ENCODE measurements at regions not wholly inside any gene's neighbourhood (a gene's known extent, or its start where the extent isn't known, plus 50 kb on each side); places are given as distances from the start of the nearest gene placed in this dataset.

DNA sequence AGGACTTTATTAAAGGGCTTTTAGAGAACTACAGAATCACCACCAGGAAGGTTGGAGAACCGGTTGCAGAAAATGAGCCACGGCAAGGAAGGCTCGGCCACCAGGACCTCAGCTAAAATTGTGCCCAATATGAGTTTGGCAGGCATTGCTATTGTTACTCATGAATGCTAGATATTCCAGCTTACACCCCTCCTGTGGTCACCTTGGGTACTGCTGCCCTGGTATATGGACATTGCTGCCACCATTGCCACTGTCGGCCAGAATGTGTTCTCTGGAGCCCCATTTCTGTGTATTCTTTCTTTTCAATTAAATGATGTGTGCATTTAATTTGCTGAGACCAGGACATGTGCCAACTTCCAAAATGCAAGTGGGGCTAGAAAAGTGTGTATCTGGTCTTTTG, 626.7 kb upstream of the BOD1L1 start:
- Mint-ChIP-seq H3K4me1 (no peaks in the 10 kb centered on the region), H3K4me3 (no peak overlapping the region), H3K36me3 (no peaks in the 10 kb centered on the region), H3K27ac (no peak overlapping the region), H3K27me3 (ENCODE audit: insufficient read depth, low read depth) (no peaks in the 10 kb centered on the region), H3K9me3 (no peaks in the 10 kb centered on the region)
- Histone ChIP-seq H3F3A (ENCODE audit: low read depth) (no peaks in the 10 kb centered on the region), H3K9ac (no peak overlapping the region), H3K79me2 (ENCODE audit: low read depth) (no peaks in the 10 kb centered on the region), H4K20me1 (ENCODE audit: low read depth) (no peaks in the 10 kb centered on the region), H3K27me3 (no peaks in the 10 kb centered on the region), H3K36me3 (no peaks in the 10 kb centered on the region), H3K4me1 (no peaks in the 10 kb centered on the region), H3K4me3 (no peak overlapping the region), H3K27ac (no peak overlapping the region), H2AFZ (replicated peaks) (no peak overlapping the region), H3K9me3 (ENCODE audit: low read depth) (no peaks in the 10 kb centered on the region), H3K4me2 (no peak overlapping the region)
- peak; percentile 39 for DNase-seq (ENCODE audit: low spot score)
- TF ChIP-seq EZH2phosphoT487 (IDR thresholded peaks at IDR 0.05), result no peak
- TF ChIP-seq, protein P1, sequence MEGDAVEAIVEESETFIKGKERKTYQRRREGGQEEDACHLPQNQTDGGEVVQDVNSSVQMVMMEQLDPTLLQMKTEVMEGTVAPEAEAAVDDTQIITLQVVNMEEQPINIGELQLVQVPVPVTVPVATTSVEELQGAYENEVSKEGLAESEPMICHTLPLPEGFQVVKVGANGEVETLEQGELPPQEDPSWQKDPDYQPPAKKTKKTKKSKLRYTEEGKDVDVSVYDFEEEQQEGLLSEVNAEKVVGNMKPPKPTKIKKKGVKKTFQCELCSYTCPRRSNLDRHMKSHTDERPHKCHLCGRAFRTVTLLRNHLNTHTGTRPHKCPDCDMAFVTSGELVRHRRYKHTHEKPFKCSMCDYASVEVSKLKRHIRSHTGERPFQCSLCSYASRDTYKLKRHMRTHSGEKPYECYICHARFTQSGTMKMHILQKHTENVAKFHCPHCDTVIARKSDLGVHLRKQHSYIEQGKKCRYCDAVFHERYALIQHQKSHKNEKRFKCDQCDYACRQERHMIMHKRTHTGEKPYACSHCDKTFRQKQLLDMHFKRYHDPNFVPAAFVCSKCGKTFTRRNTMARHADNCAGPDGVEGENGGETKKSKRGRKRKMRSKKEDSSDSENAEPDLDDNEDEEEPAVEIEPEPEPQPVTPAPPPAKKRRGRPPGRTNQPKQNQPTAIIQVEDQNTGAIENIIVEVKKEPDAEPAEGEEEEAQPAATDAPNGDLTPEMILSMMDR (IDR thresholded peaks at IDR 0.05), result peak; percentile 55
- TF ChIP-seq EZH2 (IDR thresholded peaks at IDR 0.05), result no peak

DNA sequence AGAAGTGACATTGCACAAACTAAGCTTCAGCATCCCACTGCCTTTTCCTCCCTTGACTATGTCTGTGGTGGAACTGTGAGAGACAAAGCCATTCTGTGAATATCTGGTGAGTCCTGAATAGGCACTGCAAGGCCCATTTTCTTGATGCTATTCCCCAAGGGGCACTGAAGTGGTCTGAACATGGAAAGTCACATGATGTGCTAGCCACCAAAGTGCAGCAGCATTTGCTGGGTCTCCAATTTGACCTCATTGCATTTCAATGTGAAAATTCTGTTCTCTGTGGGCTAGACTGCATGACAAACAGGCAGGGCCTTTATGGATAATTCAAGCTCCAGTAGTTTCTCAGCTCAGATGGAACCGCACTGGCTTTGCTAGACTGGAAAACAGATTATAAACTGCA, 627.4 kb upstream of the BOD1L1 start:
- Mint-ChIP-seq H3K9me3 (no peaks in the 10 kb centered on the region), H3K4me3 (no peak overlapping the region), H3K27me3 (ENCODE audit: insufficient read depth, low read depth) (no peaks in the 10 kb centered on the region), H3K36me3 (no peaks in the 10 kb centered on the region), H3K4me1 (no peaks in the 10 kb centered on the region), H3K27ac (no peak overlapping the region)
- H3K9me3 ChIP-seq (ENCODE audit: low read depth), result no peaks in the 10 kb centered on the region
- no peak overlapping the region for H3K4me2 ChIP-seq
- no peak for DNase-seq (ENCODE audit: low spot score)
- no peaks in the 10 kb centered on the region for H3K4me1 ChIP-seq
- TF ChIP-seq, protein P1 (IDR thresholded peaks at IDR 0.05), result no peak
- TF ChIP-seq EZH2 (IDR thresholded peaks at IDR 0.05) (no peak), EZH2phosphoT487 (IDR thresholded peaks at IDR 0.05) (no peak)
- H3K27me3 ChIP-seq, result no peaks in the 10 kb centered on the region
- H3F3A ChIP-seq (ENCODE audit: low read depth), result no peaks in the 10 kb centered on the region
- no peak overlapping the region for H2AFZ ChIP-seq (replicated peaks)
- no peaks in the 10 kb centered on the region for H3K36me3 ChIP-seq
- no peaks in the 10 kb centered on the region for H3K79me2 ChIP-seq (ENCODE audit: low read depth)
- H4K20me1 ChIP-seq (ENCODE audit: low read depth), result no peaks in the 10 kb centered on the region
- no peak overlapping the region for H3K27ac ChIP-seq
- H3K9ac ChIP-seq, result no peak overlapping the region
- no peak overlapping the region for H3K4me3 ChIP-seq

DNA sequence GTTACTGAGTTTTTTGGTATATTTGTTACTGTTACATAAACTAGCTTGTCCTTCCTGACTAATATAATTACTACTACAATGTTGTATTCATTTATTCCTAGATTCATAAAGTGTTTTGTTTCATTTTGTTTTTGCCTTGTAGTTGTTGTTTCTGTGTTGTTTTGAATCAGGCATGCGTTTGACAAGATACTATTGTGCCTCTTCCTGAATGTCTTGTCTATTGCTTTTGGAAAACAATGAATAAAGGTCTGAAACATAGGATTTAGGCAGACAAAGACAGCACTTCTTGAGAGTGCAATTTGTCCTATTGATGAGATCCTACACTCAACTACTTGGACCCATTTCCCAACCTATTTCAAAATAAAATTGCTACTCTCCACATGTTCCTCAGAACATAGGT, 630.4 kb upstream of the BOD1L1 start:
- Histone ChIP-seq H3K27ac (no peak overlapping the region), H3K36me3 (no peaks in the 10 kb centered on the region), H3F3A (ENCODE audit: low read depth) (no peaks in the 10 kb centered on the region), H3K27me3 (no peaks in the 10 kb centered on the region), H3K4me2 (no peak overlapping the region), H3K4me1 (no peaks in the 10 kb centered on the region), H3K4me3 (no peak overlapping the region), H3K9ac (no peak overlapping the region), H2AFZ (replicated peaks) (no peak overlapping the region), H3K9me3 (ENCODE audit: low read depth) (no peaks in the 10 kb centered on the region), H4K20me1 (ENCODE audit: low read depth) (no peaks in the 10 kb centered on the region), H3K79me2 (ENCODE audit: low read depth) (no peaks in the 10 kb centered on the region)
- Mint-ChIP-seq H3K27me3 (ENCODE audit: insufficient read depth, low read depth) (no peaks in the 10 kb centered on the region), H3K9me3 (no peaks in the 10 kb centered on the region), H3K27ac (no peak overlapping the region), H3K4me1 (no peaks in the 10 kb centered on the region), H3K4me3 (no peak overlapping the region), H3K36me3 (no peaks in the 10 kb centered on the region)
- no peak for DNase-seq (ENCODE audit: low spot score)
- TF ChIP-seq, protein P1 (IDR thresholded peaks at IDR 0.05), result no peak

DNA sequence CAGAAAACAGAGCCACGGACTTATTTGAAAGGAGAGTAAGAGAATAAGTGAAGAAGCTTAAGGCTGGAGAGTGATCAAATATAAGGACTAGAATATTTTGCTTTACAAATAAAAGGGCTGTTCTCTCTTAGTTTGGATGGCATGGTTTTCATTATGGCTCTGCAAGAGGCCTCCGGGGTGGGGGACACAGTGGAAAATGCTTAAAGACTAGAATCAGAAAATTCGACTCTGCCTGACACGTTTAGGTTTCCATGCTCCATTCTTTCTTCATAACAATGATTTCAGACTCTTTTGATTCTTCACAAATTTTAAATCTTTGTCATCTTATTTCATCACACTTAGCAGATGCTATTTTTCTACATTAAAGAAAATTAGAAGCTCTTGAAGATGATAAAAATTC, 632.4 kb upstream of the BOD1L1 start:
- Histone ChIP-seq H3K4me2 (no peak overlapping the region), H3K9ac (no peak overlapping the region), H3K27ac (no peak overlapping the region), H2AFZ (replicated peaks) (no peak overlapping the region), H3K4me3 (no peak overlapping the region), H3K79me2 (ENCODE audit: low read depth) (no peaks in the 10 kb centered on the region), H3K9me3 (ENCODE audit: low read depth) (no peaks in the 10 kb centered on the region), H3K27me3 (no peaks in the 10 kb centered on the region), H3K36me3 (no peaks in the 10 kb centered on the region), H3K4me1 (no peaks in the 10 kb centered on the region), H4K20me1 (ENCODE audit: low read depth) (no peaks in the 10 kb centered on the region), H3F3A (ENCODE audit: low read depth) (no peaks in the 10 kb centered on the region)
- DNase-seq (ENCODE audit: low spot score), result no peak
- Mint-ChIP-seq H3K9me3 (no peaks in the 10 kb centered on the region), H3K4me3 (no peak overlapping the region), H3K27ac (no peak overlapping the region), H3K4me1 (no peaks in the 10 kb centered on the region), H3K36me3 (no peaks in the 10 kb centered on the region), H3K27me3 (ENCODE audit: insufficient read depth, low read depth) (peaks cover 4% of the 10 kb centered on the region)
- no peak for TF ChIP-seq EZH2phosphoT487 (IDR thresholded peaks at IDR 0.05)
- TF ChIP-seq, protein P1 (IDR thresholded peaks at IDR 0.05), result no peak
- TF ChIP-seq EZH2 (IDR thresholded peaks at IDR 0.05), result no peak
